ENCODE measurements at regions not wholly inside any gene's neighbourhood (a gene's known extent, or its start where the extent isn't known, plus 50 kb on each side); places are given as distances from the start of the nearest gene placed in this dataset.

- TF ChIP-seq EZH2 (IDR thresholded peaks at IDR 0.05; ENCODE audit: borderline replicate concordance, low read length) = no peak
- TF ChIP-seq, protein P1, sequence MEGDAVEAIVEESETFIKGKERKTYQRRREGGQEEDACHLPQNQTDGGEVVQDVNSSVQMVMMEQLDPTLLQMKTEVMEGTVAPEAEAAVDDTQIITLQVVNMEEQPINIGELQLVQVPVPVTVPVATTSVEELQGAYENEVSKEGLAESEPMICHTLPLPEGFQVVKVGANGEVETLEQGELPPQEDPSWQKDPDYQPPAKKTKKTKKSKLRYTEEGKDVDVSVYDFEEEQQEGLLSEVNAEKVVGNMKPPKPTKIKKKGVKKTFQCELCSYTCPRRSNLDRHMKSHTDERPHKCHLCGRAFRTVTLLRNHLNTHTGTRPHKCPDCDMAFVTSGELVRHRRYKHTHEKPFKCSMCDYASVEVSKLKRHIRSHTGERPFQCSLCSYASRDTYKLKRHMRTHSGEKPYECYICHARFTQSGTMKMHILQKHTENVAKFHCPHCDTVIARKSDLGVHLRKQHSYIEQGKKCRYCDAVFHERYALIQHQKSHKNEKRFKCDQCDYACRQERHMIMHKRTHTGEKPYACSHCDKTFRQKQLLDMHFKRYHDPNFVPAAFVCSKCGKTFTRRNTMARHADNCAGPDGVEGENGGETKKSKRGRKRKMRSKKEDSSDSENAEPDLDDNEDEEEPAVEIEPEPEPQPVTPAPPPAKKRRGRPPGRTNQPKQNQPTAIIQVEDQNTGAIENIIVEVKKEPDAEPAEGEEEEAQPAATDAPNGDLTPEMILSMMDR (IDR thresholded peaks at IDR 0.05; ENCODE audit: low read length) = no peak
Observed at GRCh38 chr4:32876546-32876945, 2156.4 kb downstream of the PCDH7 start.

All from OCI-LY1 (cell line).